Right lobe of liver (tissue), 6 donors: ENCODE measurements at regions not wholly inside any gene's neighbourhood (a gene's known extent, or its start where the extent isn't known, plus 50 kb on each side); places are given as distances from the start of the nearest gene placed in this dataset.

Source experiments
- ATAC-seq, 4 donors: fragments of 200-7000 bp; cut with Tn5 transposase; one replicate each; pipeline ENCODE4 v1.9.1; 2020; ENCODE audit warnings: mild to moderate bottlenecking in 4 of 4, moderate library complexity in 4 of 4
- DNase-seq, 3 donors: peaks; one replicate each; pipeline ENCODE4 v3.0.0-alpha.2; 2020
- H3K27ac ChIP-seq, 3 donors: fragments of 200-600 bp; one replicate each; pipeline ENCODE4 v1.8.0; 2022
- H3K27me3 ChIP-seq, 2 donors: fragments of 200-600 bp; one replicate each; pipeline ENCODE4 v1.8.0; 2022
- H3K36me3 ChIP-seq, 4 donors: fragments of 200-600 bp; sonication (generic) in 1 of 4; one replicate each; pipeline versions ENCODE4 v1.5.1 to v1.8.0; 2017 to 2022; ENCODE audit warnings: control low read depth in 1 of 4
- H3K4me1 ChIP-seq, 4 donors: fragments of 200-600 bp; sonication (generic) in 1 of 4; one replicate each; pipeline versions ENCODE4 v1.5.1 to v1.8.0; 2017 to 2022; ENCODE audit warnings: control low read depth in 1 of 4
- H3K4me3 ChIP-seq, 3 donors: fragments of 200-600 bp; one replicate each; pipeline ENCODE4 v1.8.0; 2022
- H3K9me3 ChIP-seq, 4 donors: fragments of 200-600 bp; sonication (generic) in 1 of 4; one replicate each; pipeline versions ENCODE4 v1.5.1 to v1.8.0; 2017 to 2022; ENCODE audit warnings: control low read depth in 1 of 4
- POLR2A ChIP-seq: fragments of 450-650 bp; IDR thresholded peaks from one replicate; pipeline ENCODE4 v1.6.1; 2017; ENCODE audit warnings: antibody characterized with exemption, mild to moderate bottlenecking
- WGBS: methylation state at CpG from one replicate; pipeline ENCODE4 v1.1.6; 2018; ENCODE audit warnings: low coverage, low lambda C conversion rate; ENCODE audit not compliant: insufficient coverage; ENCODE audit errors: missing lambda C conversion rate; 5-methylcytosine and 5-hydroxymethylcytosine counted together
- intact Hi-C, 2 donors: fragments of 100-400 bp; cut with DNase I; formaldehyde crosslinking; loops; one replicate each; pipeline versions ENCODE4 v1.11.2 to v1.14.1; 2022
- TF ChIP-seq, protein P1 (sequence below), 4 donors: fragments of 200-600 bp in 3 of 4; fragments of 450-650 bp in 1 of 4; IDR thresholded peaks; one replicate each; pipeline versions ENCODE4 v1.5.1 to v1.8.0; 2016 to 2022; ENCODE audit warnings: antibody characterized with exemption in 4 of 4, mild to moderate bottlenecking in 2 of 4
- donor health status: DM: no; HTN: yes; CAD: no.
- donor health status: DM: no; HTN: no; CAD: no.
- donor health status: DM: no; HTN: no; CAD: no.
- donor health status: DM: no; HTN: yes; CAD: no.
- donor health status: DM: no; HTN: yes; CAD: no.

DNA sequence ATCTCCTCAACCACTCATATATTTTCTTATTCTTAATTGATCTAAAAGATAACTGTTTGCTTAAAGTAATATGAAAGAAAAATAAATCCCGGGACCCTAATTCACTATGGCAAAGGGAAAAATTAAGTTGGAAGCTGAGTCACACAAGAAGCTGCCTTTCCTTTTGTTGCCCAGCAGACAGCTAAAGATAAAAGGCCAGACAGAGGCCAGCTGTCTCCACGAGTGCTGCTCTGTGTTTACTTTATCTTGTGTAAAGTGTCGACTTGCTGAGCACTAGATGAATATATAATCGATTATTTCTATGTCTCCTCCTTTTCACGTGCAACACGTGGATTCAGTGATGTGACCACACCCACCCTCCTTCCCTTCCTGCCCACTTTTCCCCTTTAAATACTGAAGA, 52.8 kb upstream of the NSMCE3 start:
- Histone ChIP-seq H3K27ac (no peak overlapping the region), H3K9me3 (peaks cover 0 to 17% (median 0%) of the 10 kb centered on the region in 4 donors), H3K36me3 (no peaks in the 10 kb centered on the region), H3K4me1 (no peaks in the 10 kb centered on the region), H3K4me3 (no peak overlapping the region), H3K27me3 (no peaks in the 10 kb centered on the region)
- intact Hi-C loops, result no loop called here
- 5% methylated on average over 6 of the region's 6 CpGs for WGBS
- TF ChIP-seq, protein P1, sequence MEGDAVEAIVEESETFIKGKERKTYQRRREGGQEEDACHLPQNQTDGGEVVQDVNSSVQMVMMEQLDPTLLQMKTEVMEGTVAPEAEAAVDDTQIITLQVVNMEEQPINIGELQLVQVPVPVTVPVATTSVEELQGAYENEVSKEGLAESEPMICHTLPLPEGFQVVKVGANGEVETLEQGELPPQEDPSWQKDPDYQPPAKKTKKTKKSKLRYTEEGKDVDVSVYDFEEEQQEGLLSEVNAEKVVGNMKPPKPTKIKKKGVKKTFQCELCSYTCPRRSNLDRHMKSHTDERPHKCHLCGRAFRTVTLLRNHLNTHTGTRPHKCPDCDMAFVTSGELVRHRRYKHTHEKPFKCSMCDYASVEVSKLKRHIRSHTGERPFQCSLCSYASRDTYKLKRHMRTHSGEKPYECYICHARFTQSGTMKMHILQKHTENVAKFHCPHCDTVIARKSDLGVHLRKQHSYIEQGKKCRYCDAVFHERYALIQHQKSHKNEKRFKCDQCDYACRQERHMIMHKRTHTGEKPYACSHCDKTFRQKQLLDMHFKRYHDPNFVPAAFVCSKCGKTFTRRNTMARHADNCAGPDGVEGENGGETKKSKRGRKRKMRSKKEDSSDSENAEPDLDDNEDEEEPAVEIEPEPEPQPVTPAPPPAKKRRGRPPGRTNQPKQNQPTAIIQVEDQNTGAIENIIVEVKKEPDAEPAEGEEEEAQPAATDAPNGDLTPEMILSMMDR (IDR thresholded peaks at IDR 0.05), result no peak
- TF ChIP-seq POLR2A, result no peak
- DNase-seq, result no peak
- no peak for ATAC-seq

DNA sequence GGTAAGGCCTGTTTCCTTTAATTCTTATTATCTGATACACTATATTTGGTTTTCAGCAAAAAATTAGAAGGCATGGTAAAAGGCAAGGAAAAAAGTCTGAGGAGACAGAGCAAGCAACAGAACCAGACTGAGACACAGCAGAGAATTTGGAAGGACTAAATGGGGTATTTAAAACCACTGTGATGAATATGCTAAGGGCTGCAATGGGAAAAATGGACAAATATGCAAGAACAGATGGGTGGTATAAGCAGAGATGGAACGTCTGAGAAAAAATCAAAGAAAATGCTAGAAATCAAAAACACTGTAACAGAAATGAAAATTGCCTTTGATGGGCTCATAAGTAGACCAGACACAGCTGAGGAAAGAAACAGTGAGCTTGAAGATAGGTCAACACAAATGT, 50.8 kb upstream of the NSMCE3 start:
- no peak for ATAC-seq
- H3K36me3 ChIP-seq, result no peaks in the 10 kb centered on the region
- H3K9me3 ChIP-seq, result peaks cover 0 to 3% (median 0%) of the 10 kb centered on the region in 4 donors
- no peak for TF ChIP-seq POLR2A
- TF ChIP-seq, protein P1 (IDR thresholded peaks at IDR 0.05), result no peak
- no peaks in the 10 kb centered on the region for H3K27me3 ChIP-seq
- no peak for DNase-seq
- intact Hi-C loops, result no loop called here
- no peak overlapping the region for H3K27ac ChIP-seq
- 38% methylated on average over 1 of the region's 1 CpG for WGBS
- no peaks in the 10 kb centered on the region for H3K4me1 ChIP-seq
- no peak overlapping the region for H3K4me3 ChIP-seq

DNA sequence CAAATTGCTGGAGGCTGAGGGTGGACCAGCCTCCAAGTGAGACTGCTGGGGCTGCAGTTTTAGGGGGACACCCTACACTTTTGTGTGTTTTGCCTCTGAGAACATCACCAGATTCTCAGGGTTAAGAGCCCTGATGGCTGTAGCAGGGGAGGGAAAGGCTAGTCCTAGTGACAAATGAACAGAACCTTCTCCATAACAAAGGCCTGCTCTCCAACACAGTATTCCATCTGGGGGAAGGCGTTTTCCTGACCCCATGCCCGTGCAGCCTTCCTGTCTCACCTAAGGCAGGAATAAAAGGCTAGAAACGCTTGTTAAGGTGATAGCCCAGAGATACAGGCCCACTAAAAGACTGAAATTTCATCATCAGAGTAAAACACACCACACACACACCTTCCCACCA, 50.2 kb upstream of the NSMCE3 start:
- H3K36me3 ChIP-seq, result no peaks in the 10 kb centered on the region
- no peak for DNase-seq
- H3K9me3 ChIP-seq, result no peaks in the 10 kb centered on the region
- TF ChIP-seq POLR2A, result no peak
- TF ChIP-seq, protein P1 (IDR thresholded peaks at IDR 0.05), result no peak
- H3K27ac ChIP-seq, result no peak overlapping the region
- intact Hi-C loops, result no loop called here
- 29% methylated on average over 3 of the region's 3 CpGs for WGBS
- H3K4me1 ChIP-seq, result no peaks in the 10 kb centered on the region
- H3K4me3 ChIP-seq, result no peak overlapping the region
- no peak for ATAC-seq
- no peaks in the 10 kb centered on the region for H3K27me3 ChIP-seq
